HL-60 (cell line): ENCODE measurements at regions not wholly inside any gene's neighbourhood (a gene's known extent, or its start where the extent isn't known, plus 50 kb on each side); places are given as distances from the start of the nearest gene placed in this dataset.

Source experiments
- SPI1 ChIP-seq: IDR thresholded peaks from 2 replicates; pipeline ENCODE4 v1.6.1; 2012; ENCODE audit warnings: low read depth, mild to moderate bottlenecking, borderline replicate concordance
- TF ChIP-seq, protein P1 (sequence below): IDR thresholded peaks from one replicate; pipeline ENCODE4 v1.5.1; 2011; ENCODE audit warnings: low read length, control low read depth, inconsistent platforms; ENCODE audit not compliant: insufficient read depth

DNA sequence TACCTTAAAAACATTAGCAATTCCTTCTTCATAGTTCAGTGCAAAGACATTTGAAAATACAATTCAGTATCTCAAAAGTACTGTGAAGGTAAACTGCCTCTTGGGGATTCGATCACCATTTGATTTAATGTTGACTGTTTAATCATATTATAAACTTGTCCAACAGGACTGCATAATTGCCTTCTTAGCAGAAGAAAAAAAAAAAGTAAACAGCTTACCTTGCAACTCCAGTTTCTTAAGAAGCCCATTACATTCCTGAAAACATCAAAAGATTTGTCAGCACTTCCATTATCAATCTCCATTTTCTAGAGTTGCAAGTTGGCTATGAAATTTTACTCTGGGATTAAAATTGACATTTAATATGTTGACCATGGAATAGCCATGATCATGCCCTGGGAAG lies 1154.6 kb downstream of the OLFM4 start:
- no peak for TF ChIP-seq SPI1
- TF ChIP-seq, protein P1, sequence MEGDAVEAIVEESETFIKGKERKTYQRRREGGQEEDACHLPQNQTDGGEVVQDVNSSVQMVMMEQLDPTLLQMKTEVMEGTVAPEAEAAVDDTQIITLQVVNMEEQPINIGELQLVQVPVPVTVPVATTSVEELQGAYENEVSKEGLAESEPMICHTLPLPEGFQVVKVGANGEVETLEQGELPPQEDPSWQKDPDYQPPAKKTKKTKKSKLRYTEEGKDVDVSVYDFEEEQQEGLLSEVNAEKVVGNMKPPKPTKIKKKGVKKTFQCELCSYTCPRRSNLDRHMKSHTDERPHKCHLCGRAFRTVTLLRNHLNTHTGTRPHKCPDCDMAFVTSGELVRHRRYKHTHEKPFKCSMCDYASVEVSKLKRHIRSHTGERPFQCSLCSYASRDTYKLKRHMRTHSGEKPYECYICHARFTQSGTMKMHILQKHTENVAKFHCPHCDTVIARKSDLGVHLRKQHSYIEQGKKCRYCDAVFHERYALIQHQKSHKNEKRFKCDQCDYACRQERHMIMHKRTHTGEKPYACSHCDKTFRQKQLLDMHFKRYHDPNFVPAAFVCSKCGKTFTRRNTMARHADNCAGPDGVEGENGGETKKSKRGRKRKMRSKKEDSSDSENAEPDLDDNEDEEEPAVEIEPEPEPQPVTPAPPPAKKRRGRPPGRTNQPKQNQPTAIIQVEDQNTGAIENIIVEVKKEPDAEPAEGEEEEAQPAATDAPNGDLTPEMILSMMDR = no peak
